ENCODE measurements at regions not wholly inside any gene's neighbourhood (a gene's known extent, or its start where the extent isn't known, plus 50 kb on each side); places are given as distances from the start of the nearest gene placed in this dataset.
A peak's percentile ranks its signal among the peaks of the same experiment; 100 is the strongest.
"Not testable (repeated sequence)": the region's sequence is repeated elsewhere in the genome, so short reads cannot be mapped to it uniquely, and the experiment has no call there.

GRCh38 chrX:25151749-25152148 is 136.0 kb upstream of the ARX start:
- no peak for DNase-seq (ENCODE audit: low read depth in 4 of 4, low spot score in 3 of 4)

DNA sequence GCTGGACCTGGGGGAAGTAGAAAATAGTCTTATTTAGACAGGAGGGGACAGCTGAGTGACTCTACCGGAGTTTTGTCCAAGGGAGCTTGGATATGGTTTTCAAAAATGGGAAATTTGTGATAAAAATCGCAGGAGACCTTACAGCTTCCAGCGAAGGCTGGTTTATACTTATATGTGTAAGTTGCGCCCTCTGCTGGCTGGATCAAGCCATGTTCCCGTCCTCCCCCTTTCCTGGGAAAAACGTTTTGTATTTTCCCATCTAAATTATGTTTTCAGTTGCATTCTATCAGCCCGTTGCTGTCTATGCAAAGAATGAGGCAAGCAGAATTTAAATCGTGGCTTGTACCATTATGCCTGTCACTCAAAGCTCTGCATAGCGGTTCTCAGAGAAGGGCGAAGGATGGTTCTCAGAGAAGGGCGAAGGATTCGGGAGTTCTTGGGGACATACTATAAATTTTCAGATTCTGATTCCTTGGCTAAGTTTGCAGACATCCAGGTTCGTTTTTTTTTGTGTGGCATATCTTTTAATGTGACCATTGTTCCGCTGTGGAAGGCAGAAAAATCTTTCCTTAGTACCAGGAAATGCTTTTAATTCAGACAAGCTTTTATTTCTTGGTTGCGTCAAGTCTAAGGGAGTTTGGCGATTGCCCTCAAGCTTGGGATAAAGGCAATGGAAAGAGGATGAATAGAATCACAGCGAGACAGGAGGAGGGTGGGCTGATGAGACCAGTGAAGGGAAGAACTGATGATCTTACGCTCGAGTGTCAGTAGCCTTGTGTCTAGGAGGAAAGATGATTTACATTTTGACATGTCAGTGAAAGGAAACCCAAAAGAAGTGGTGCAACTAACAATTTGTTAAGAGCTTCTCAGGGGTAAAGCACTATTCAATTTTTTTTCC is 128.5 kb upstream of the ARX start:
- DNase-seq (ENCODE audit: low read depth in 4 of 4, low spot score in 3 of 4) = peak in 3 of 4 donors; percentile 12 to 18 (median 18)

DNA sequence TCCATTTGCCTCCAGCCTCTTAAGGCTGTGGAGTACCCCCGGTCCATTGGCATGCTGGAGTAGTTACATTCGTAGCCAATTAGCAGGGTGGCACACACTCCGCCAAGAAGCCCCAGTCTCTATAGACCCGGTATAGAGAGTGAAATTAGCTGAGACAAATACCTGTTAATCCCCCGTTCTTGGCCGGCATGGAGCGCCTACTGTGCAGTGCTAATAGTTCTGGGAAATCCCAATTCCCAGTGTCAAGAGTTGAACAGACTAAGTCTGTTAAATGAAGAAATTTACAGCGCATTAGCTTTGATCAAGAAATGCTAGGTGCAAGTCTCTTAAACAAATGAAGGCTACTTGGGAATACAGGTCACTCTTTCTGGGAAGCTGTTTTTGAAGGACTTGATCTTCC is 127.8 kb upstream of the ARX start:
- DNase-seq (ENCODE audit: low read depth in 4 of 4, low spot score in 3 of 4) = no peak

DNA sequence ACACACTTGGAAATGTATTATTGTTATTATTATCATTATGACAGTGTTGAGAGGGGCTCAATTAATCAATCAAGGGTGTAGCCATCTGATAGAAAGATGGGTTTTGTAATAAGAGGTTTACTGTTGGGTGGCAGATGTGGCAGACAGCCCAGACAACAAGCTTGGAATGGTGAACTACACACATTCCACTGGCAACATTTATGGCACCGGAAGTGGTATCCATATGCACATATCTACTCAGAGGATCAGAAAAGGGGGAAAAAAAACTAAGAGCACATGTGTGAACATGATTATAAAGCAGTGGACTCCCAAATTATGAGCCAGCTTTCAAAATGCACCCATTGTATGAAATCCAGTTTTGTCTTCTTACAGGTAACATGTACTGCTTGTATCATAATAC is 125.9 kb upstream of the ARX start:
- DNase-seq (ENCODE audit: low read depth in 4 of 4, low spot score in 3 of 4) = no peak

DNA sequence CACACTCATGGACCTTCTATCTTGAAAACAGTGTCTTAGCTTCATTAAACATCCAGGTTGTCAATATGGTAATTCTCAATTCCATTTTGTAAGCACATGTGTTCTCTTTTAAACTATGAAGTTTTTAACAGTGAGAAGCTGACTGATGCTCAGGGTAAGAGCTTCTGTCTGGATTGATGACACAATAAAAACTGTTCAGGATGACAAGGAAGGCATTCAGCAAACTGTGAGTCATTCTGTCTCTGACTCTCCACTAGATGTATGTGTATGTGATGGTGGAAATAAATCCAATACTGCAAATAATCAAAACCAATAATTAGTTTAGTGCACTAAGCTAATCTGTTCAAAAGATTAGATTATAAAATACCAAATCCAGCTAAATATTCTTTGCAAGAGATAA is 115.3 kb upstream of the ARX start:
- no peak for DNase-seq (ENCODE audit: low read depth in 4 of 4, low spot score in 3 of 4)

DNA sequence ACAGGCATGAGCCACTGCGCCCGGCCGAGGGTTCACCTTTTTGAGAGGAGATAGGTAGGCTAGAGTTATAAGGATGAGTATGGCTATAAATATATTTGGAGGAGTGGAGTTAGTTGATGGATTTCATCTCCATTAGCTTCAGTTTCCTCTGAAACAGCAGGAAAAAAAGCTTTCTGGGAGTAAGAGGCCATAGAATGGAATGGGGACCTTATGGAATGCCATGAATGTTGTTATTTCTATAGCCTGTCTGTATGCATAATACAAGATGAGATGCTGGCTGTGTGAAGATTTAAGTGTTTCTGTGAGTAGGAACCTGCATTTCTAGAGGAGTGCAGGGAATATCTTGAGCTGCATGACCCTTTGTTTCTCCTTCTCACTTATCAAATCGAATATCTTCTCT is 114.9 kb upstream of the ARX start:
- no peak for DNase-seq (ENCODE audit: low read depth in 4 of 4, low spot score in 3 of 4)

DNA sequence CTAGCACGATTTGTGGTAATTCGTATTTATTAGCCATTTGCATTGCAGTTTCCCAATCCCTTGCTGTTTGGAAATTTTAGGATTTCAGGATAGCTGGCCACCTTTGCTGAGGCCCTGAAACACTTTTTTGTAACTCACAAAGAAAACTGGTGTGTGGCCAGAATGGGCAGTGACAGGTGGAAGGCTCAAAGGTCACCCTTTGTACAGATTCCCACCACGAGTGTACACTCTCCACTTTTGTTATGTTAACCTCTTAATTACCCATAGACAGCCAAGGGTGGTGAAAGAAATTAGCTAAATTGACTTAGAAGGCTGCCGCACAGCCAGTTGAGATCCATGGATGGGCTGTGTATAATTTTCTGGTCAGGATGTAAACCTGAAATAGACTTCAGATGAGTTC is 109.7 kb upstream of the ARX start:
- no peak for DNase-seq (ENCODE audit: low read depth in 4 of 4, low spot score in 3 of 4)

- no peak for DNase-seq (ENCODE audit: low read depth in 4 of 4, low spot score in 3 of 4)
Measured at GRCh38 chrX:25124391-25124790, 108.6 kb upstream of the ARX start.

DNA sequence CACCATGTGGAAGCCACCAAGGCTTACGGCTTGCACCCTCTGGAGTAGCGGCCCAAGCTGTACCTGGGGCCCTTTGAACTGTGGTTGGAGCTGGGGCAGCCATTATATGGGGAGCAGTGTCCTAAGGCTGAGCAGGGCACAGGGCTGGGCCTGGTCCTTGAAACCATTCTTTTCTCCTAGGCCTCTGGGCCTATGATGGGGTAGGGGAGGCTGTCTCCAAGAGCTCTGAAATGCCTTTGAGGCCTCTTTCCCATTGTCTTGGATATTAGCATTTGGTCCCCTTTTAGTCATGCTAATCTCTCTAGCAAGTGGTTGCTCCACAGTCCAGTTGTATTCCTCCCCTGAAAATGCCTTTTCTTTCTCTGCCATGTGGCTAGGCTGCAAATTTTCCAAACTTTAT is 96.4 kb upstream of the ARX start:
- DNase-seq (ENCODE audit: low read depth in 4 of 4, low spot score in 3 of 4) = no peak

DNA sequence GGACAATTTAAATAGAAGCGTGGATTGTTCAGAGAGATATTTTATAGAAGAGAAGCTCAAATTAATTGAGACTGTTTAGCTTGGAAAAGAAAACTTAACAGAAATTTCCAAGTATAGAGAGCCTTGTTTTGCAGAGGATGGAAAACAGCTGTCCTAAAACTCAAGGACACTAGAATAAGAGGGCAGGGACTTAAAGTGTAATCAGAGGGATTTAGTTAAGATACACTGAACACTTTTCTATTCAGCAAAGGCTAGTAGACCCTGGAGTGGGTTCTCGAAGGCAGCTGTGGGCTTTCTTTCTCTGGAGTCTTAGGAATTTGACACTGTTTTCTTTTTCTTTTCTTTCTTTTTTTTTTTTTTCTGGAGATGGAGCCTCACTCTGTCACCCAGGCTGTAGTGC is 92.7 kb upstream of the ARX start:
- DNase-seq (ENCODE audit: low read depth in 4 of 4, low spot score in 3 of 4) = peak in 1 of 4 donors; percentile 3

DNA sequence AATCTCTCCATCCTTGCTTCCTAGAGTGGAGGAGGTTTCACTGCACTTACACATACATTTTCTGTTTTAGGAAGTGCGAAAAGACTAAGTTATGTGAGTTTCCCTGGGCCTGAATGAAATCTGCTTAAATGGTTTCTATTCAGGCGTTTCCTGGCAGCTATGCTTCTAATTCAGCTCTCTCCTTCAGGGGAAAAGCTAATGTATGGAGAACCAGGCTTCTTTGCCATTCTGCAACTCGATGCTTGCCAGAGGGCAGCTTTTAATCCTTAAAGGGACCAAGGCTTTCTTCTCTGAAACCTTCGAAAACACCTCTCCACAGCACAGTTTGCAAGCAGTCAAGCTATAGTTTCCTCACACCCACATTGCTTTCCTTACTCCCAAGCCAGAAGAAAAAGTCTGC is 89.5 kb upstream of the ARX start:
- DNase-seq (ENCODE audit: low read depth in 4 of 4, low spot score in 3 of 4) = no peak

GRCh38 chrX:25096522-25097045 is 80.8 kb upstream of the ARX start:
- no peak for DNase-seq (ENCODE audit: low read depth in 4 of 4, low spot score in 3 of 4)

GRCh38 chrX:25091152-25091551 is 75.4 kb upstream of the ARX start:
- DNase-seq (ENCODE audit: low read depth in 4 of 4, low spot score in 3 of 4) = not testable (repeated sequence)

DNA sequence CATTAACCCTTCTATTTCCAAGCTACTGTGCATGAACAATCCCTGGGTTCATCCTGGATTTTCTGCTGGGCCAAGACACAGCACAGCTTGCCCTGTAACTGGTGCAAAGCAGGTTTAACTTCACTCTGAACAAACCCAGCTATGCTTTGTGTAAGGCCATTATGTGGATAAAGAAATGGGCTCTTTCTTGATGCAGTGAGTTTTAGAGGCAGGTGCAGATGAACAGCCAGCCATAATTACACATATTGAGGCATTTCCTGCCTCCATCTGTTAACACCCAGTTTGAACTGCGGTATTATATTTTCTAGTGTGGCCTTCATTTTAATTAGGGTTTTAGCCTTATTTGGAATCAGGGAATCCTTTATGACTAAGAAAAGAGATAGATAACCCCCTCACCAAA is 68.7 kb upstream of the ARX start:
- no peak for DNase-seq (ENCODE audit: low read depth in 4 of 4, low spot score in 3 of 4)

- DNase-seq (ENCODE audit: low read depth in 4 of 4, low spot score in 3 of 4) = no peak
Measured at GRCh38 chrX:25083661-25084060, 67.9 kb upstream of the ARX start.

- no peak for DNase-seq (ENCODE audit: low read depth in 4 of 4, low spot score in 3 of 4)
Measured at GRCh38 chrX:25079020-25079419, 63.3 kb upstream of the ARX start.

DNA sequence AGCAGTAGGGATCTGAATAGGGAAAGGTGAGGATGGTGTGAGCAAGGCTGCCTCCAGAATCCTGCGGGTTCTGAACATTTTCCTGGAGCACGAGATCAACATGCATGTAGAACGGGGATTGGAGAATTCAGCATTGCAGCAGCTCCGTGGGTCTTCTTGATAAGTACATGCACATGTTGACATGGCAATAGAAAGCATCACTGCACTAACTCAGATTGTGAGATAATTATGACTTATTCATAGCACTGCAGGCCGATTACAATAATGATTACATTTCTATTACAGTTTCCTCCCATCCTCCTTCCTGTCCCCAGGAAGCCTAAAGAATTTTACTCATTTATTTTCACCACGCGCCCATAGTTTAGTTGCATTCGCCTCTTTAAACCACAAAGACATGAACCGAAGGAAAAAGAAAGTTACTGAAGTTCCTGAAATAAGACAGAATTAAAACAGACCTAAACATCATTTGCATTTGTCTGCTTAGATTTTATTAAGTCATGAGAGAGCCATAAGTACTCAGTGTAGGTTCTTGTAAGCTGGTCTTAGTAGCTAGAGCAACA is 61.3 kb upstream of the ARX start:
- no peak for DNase-seq (ENCODE audit: low read depth in 4 of 4, low spot score in 3 of 4)

- DNase-seq (ENCODE audit: low read depth in 4 of 4, low spot score in 3 of 4) = no peak
Measured at GRCh38 chrX:25072247-25072646, 56.5 kb upstream of the ARX start.

DNA sequence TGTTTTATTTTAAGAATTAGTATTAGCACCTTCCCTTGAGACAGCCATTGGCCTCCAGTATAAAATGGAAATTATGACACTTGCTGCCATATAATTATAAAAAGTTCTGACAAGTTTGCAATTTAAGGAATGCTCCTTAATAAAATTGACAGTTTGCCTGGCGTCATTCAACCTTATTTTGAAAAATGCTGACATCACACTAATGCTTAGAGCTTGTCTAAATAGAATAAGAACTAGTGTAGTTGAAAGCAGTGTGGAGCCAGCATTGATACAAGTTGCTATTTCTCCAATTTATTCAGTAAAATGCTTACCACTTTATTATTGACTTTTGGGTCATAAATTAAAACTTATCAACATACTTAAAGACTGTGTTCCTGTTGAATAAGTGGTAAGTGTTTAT is 54.3 kb upstream of the ARX start:
- no peak for DNase-seq (ENCODE audit: low read depth in 4 of 4, low spot score in 3 of 4)

- DNase-seq (ENCODE audit: low read depth in 4 of 4, low spot score in 3 of 4) = no peak
Measured at GRCh38 chrX:25069209-25069608, 53.4 kb upstream of the ARX start.

GRCh38 chrX:25068340-25068739 is 52.6 kb upstream of the ARX start:
- DNase-seq (ENCODE audit: low read depth in 4 of 4, low spot score in 3 of 4) = no peak

Data from left renal pelvis (tissue), 4 donors.